Neural cell (in vitro differentiated cells): ENCODE measurements at regions not wholly inside any gene's neighbourhood (a gene's known extent, or its start where the extent isn't known, plus 50 kb on each side); places are given as distances from the start of the nearest gene placed in this dataset.

ENCODE experiments used
- EP300 ChIP-seq: fragments of 450-650 bp; conservative IDR thresholded peaks from 2 replicates; pipeline ENCODE4 v1.6.1; 2014; ENCODE audit warnings: antibody characterized with exemption, mild to moderate bottlenecking, moderate library complexity; ENCODE audit not compliant: poor library complexity, severe bottlenecking
- EZH2 ChIP-seq: fragments of 200-600, 300-800 bp; shearing (Covaris generic), sonication (generic); IDR thresholded peaks from 2 replicates; pipeline ENCODE4 v1.6.1; 2014; ENCODE audit warnings: antibody characterized with exemption, low read length, borderline replicate concordance, mild to moderate bottlenecking; ENCODE audit not compliant: insufficient read depth, poor library complexity, severe bottlenecking
- POLR2AphosphoS5 ChIP-seq: IDR thresholded peaks from 2 replicates; pipeline ENCODE4 v1.6.1; 2012
- TF ChIP-seq, protein P1 (sequence below): fragments of 450-650 bp; IDR thresholded peaks from 2 replicates; pipeline ENCODE4 v1.5.1; 2014; ENCODE audit warnings: antibody characterized with exemption, mild to moderate bottlenecking, moderate library complexity; ENCODE audit not compliant: poor library complexity, severe bottlenecking
- TF ChIP-seq, protein P2 (sequence below): IDR thresholded peaks from 2 replicates; pipeline ENCODE4 v1.6.1; 2012; ENCODE audit warnings: borderline replicate concordance

DNA sequence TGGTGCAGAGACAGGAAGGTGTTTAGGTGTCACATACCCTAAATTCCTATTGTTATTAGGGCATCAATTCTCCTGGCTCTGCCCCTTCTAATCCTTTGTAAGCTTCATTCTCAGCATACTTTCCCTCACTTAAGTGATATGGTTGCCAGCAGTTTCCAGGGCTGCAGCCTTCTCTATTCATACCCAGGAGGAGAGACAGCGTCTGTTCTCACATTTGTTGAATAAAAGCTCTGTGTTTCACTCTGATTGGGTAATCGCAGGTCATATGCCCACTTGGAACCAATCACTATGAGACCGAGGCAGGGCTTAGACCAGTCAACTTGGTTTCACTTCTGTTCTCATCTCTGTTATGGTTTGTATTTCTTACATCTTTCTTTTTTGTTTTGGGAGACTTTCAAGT is 109.6 kb upstream of the MTPN start:
- TF ChIP-seq, protein P1, sequence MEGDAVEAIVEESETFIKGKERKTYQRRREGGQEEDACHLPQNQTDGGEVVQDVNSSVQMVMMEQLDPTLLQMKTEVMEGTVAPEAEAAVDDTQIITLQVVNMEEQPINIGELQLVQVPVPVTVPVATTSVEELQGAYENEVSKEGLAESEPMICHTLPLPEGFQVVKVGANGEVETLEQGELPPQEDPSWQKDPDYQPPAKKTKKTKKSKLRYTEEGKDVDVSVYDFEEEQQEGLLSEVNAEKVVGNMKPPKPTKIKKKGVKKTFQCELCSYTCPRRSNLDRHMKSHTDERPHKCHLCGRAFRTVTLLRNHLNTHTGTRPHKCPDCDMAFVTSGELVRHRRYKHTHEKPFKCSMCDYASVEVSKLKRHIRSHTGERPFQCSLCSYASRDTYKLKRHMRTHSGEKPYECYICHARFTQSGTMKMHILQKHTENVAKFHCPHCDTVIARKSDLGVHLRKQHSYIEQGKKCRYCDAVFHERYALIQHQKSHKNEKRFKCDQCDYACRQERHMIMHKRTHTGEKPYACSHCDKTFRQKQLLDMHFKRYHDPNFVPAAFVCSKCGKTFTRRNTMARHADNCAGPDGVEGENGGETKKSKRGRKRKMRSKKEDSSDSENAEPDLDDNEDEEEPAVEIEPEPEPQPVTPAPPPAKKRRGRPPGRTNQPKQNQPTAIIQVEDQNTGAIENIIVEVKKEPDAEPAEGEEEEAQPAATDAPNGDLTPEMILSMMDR: no peak
- TF ChIP-seq EZH2 (no peak), POLR2AphosphoS5 (no peak), EP300 (no peak)
- TF ChIP-seq, protein P2, sequence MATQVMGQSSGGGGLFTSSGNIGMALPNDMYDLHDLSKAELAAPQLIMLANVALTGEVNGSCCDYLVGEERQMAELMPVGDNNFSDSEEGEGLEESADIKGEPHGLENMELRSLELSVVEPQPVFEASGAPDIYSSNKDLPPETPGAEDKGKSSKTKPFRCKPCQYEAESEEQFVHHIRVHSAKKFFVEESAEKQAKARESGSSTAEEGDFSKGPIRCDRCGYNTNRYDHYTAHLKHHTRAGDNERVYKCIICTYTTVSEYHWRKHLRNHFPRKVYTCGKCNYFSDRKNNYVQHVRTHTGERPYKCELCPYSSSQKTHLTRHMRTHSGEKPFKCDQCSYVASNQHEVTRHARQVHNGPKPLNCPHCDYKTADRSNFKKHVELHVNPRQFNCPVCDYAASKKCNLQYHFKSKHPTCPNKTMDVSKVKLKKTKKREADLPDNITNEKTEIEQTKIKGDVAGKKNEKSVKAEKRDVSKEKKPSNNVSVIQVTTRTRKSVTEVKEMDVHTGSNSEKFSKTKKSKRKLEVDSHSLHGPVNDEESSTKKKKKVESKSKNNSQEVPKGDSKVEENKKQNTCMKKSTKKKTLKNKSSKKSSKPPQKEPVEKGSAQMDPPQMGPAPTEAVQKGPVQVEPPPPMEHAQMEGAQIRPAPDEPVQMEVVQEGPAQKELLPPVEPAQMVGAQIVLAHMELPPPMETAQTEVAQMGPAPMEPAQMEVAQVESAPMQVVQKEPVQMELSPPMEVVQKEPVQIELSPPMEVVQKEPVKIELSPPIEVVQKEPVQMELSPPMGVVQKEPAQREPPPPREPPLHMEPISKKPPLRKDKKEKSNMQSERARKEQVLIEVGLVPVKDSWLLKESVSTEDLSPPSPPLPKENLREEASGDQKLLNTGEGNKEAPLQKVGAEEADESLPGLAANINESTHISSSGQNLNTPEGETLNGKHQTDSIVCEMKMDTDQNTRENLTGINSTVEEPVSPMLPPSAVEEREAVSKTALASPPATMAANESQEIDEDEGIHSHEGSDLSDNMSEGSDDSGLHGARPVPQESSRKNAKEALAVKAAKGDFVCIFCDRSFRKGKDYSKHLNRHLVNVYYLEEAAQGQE: no peak
